Endothelial cell of umbilical vein (primary cell): ENCODE measurements at regions not wholly inside any gene's neighbourhood (a gene's known extent, or its start where the extent isn't known, plus 50 kb on each side); places are given as distances from the start of the nearest gene placed in this dataset.

Experiments
- BruUV-seq: library from RNA; stranded (reverse); fragments of 400-500 nt; replicated peaks from 2 replicates; lab custom pipeline; 2021; lab: Mats Ljungman, UMichigan
- CTCF ChIA-PET: fragments of 300-600, 350-600 bp; sonication (Branson Sonifier 250); formaldehyde crosslinking; loops from one replicate; lab custom pipeline; 2021; ENCODE audit warnings: antibody characterized with exemption, inconsistent platforms; lab: Charles Lee
- POLR2A ChIA-PET: fragments of 300-600, 350-600 bp; sonication (Branson Sonifier 250); formaldehyde crosslinking; loops from one replicate; lab custom pipeline; 2021; ENCODE audit warnings: antibody characterized with exemption, inconsistent platforms; lab: Charles Lee
- DNase-seq: peaks from one replicate; pipeline ENCODE4 v3.0.0-alpha.2; 2011; ENCODE audit warnings: low read depth, low spot score
- FAIRE-seq: peaks from 2 replicates; lab custom pipeline; 2011; peaks lifted over from hg19 to GRCh38; lab: Jason Lieb, UNC
- H2AFZ ChIP-seq: 2 replicates; pipeline ENCODE4 v1.6.0; 2012; ENCODE audit warnings: low read depth, low read length, control low read depth, inconsistent platforms
- H3K27ac ChIP-seq: 2 replicates; pipeline ENCODE4 v1.5.1; 2011; ENCODE audit warnings: low read depth, mild to moderate bottlenecking, control low read depth, low read length, moderate library complexity; ENCODE audit not compliant: insufficient read depth
- H3K27me3 ChIP-seq, 2 experiments: 2 replicates each; pipeline versions ENCODE4 v1.6.0 to v1.6.1; 2011; ENCODE audit warnings: low read length in 2 of 2, mixed read lengths in 1 of 2; ENCODE audit not compliant: control insufficient read depth in 2 of 2, insufficient read depth in 2 of 2
- H3K36me3 ChIP-seq, 2 experiments: 2 replicates in 1 of 2; 3 replicates in 1 of 2; pipeline ENCODE4 v1.5.1; 2011; ENCODE audit warnings: low read length in 2 of 2, mild to moderate bottlenecking in 1 of 2, moderate library complexity in 1 of 2; ENCODE audit not compliant: control insufficient read depth in 2 of 2, insufficient read depth in 2 of 2; ENCODE audit errors: extremely low read depth in 1 of 2
- H3K4me1 ChIP-seq: 3 replicates; pipeline ENCODE4 v1.5.1; 2011; ENCODE audit warnings: mild to moderate bottlenecking, low read length; ENCODE audit not compliant: control insufficient read depth, insufficient read depth; ENCODE audit errors: extremely low read depth
- H3K4me2 ChIP-seq: 2 replicates; pipeline ENCODE4 v1.6.1; 2011; ENCODE audit warnings: low read length, control low read depth, mixed read lengths; ENCODE audit not compliant: insufficient read depth
- H3K4me3 ChIP-seq, 3 experiments: fragments of 200-600 bp in 1 of 3; sonication (generic), shearing (Covaris generic) in 1 of 3; replicated peaks in 1 of 3; 2 replicates each; pipeline ENCODE4 v1.5.1; 2011 to 2016; ENCODE audit warnings: control low read depth in 3 of 3, low read length in 3 of 3, mild to moderate bottlenecking in 2 of 3, inconsistent platforms in 1 of 3, low read depth in 1 of 3, moderate library complexity in 1 of 3; ENCODE audit not compliant: insufficient read depth in 1 of 3
- H3K79me2 ChIP-seq: 2 replicates; pipeline ENCODE4 v1.6.0; 2012; ENCODE audit warnings: low read length, inconsistent platforms; ENCODE audit not compliant: control insufficient read depth, insufficient read depth
- H3K9ac ChIP-seq: replicated peaks from 2 replicates; pipeline ENCODE3; 2011; ENCODE audit warnings: low read length, control low read depth; ENCODE audit not compliant: insufficient read depth; ENCODE audit errors: extremely low read depth
- H3K9me1 ChIP-seq: replicated peaks from 3 replicates; pipeline ENCODE4 v1.6.0; 2011; ENCODE audit warnings: mild to moderate bottlenecking, low read length; ENCODE audit not compliant: control insufficient read depth, insufficient read depth; ENCODE audit errors: extremely low read depth
- H3K9me3 ChIP-seq: replicated peaks from 2 replicates; pipeline ENCODE4 v1.5.1; 2012; ENCODE audit warnings: low read length, inconsistent platforms; ENCODE audit not compliant: control insufficient read depth, insufficient read depth
- H4K20me1 ChIP-seq: replicated peaks from 2 replicates; pipeline ENCODE3; 2011; ENCODE audit warnings: mild to moderate bottlenecking, low read length; ENCODE audit not compliant: control insufficient read depth, insufficient read depth; ENCODE audit errors: extremely low read depth
- EZH2 ChIP-seq: IDR thresholded peaks from 2 replicates; pipeline ENCODE4 v1.6.1; 2012; ENCODE audit warnings: borderline replicate concordance, low read depth, mild to moderate bottlenecking, moderate library complexity, low read length, inconsistent platforms; ENCODE audit not compliant: severe bottlenecking
- FOS ChIP-seq: IDR thresholded peaks from 2 replicates; pipeline ENCODE4 v1.6.1; 2011; ENCODE audit warnings: mild to moderate bottlenecking, low read length, moderate library complexity, borderline replicate concordance; ENCODE audit not compliant: insufficient read depth
- GATA2 ChIP-seq: IDR thresholded peaks from 2 replicates; pipeline ENCODE4 v1.7.0; 2011; ENCODE audit warnings: low read depth, mild to moderate bottlenecking, moderate library complexity, mixed read lengths, low read length; ENCODE audit not compliant: insufficient read length, insufficient read depth
- JUN ChIP-seq: IDR thresholded peaks from 2 replicates; pipeline ENCODE4 v1.6.1; 2011; ENCODE audit warnings: borderline replicate concordance, low read depth; ENCODE audit not compliant: insufficient read length, insufficient read depth
- MYC ChIP-seq: IDR thresholded peaks from one replicate; pipeline ENCODE4 v1.6.1; 2011; ENCODE audit warnings: mild to moderate bottlenecking, low read depth, low read length
- POLR2A ChIP-seq: IDR thresholded peaks from 2 replicates; pipeline ENCODE4 v1.6.1; 2012; ENCODE audit warnings: low read depth, mild to moderate bottlenecking, control low read depth, low read length
- POLR2AphosphoS5 ChIP-seq: IDR thresholded peaks from 2 replicates; pipeline ENCODE4 v1.6.1; 2012; ENCODE audit warnings: low read depth, mild to moderate bottlenecking, control low read depth, low read length, moderate library complexity; ENCODE audit not compliant: insufficient read depth
- dilution Hi-C: fragments of 300-500 bp; cut with MboI; formaldehyde crosslinking; loops from one replicate; pipeline ENCODE4 v1.15.0; 2019; ENCODE audit warnings: low sequenced_read_pairs; ENCODE audit not compliant: extremely low pct_ligation_motif_present
- intact Hi-C: fragments of 100-400 bp; cut with micrococcal nuclease; formaldehyde crosslinking; loops from one replicate; pipeline ENCODE4 v1.10.0; 2022
- TF ChIP-seq, protein P1 (sequence below), 2 donors: IDR thresholded peaks; 1 replicate in 1 of 2; 2 replicates in 1 of 2; pipeline ENCODE4 v1.5.1; 2011; ENCODE audit warnings: low read length in 2 of 2, mild to moderate bottlenecking in 2 of 2, moderate library complexity in 2 of 2, control low read depth in 1 of 2, inconsistent platforms in 1 of 2, low read depth in 1 of 2; ENCODE audit not compliant: insufficient read depth in 1 of 2; ENCODE audit errors: extremely low read depth in 1 of 2
- TF ChIP-seq, protein P2 (sequence below): IDR thresholded peaks from 2 replicates; pipeline ENCODE4 v1.6.1; 2011; ENCODE audit not compliant: insufficient read depth, insufficient read length

DNA sequence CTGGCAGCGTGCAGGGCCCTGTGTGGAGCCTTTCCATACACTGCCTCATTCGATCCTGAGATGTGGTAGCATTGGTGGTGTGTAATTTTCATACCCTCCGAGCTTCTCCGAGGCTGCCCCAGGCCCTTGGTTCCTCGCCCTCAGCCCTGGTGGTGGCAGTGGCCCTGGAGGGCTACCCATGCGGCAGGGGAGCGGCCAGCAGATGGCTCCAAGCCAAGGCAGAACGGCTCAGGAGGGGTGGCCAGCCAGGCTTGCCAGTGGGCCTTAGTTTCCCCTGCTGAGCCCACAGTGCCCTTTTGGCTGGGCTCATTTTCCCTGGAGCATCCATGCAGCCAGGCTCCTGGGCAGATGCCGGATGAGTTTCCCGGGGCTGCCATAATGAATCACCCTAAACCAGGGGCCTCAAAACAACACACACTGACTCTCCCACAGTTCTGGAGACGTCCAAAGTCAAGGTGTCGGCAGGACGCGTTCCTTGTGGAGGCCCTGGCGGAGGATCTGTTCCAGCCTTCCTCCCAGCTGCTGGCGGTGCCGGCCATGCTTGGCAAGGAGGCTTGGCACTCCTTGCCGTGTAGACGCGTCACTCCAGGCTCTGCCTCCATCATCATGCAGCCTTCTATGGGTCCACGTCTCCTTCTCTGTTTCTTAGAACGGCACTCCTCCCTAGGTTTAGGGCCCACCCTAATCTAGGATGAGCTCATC, 158.8 kb upstream of the GSE1 start:
- H3K79me2 ChIP-seq, result no peaks in the 10 kb centered on the region
- FAIRE-seq, result no peak
- H3K36me3 ChIP-seq, result no peaks in the 10 kb centered on the region
- no peaks in the 10 kb centered on the region for H4K20me1 ChIP-seq
- DNase-seq, result no peak
- dilution Hi-C loops, result no loop called here
- no peaks in the 10 kb centered on the region for H3K9me1 ChIP-seq
- no peaks in the 10 kb centered on the region for H3K27me3 ChIP-seq
- no peak overlapping the region for H2AFZ ChIP-seq
- H3K9ac ChIP-seq, result no peak overlapping the region
- POLR2A ChIA-PET, result no interaction called here
- no peak overlapping the region for H3K4me3 ChIP-seq
- H3K27ac ChIP-seq, result no peak overlapping the region
- no peaks in the 10 kb centered on the region for H3K4me1 ChIP-seq
- intact Hi-C loops, result no loop called here
- no peak overlapping the region for H3K4me2 ChIP-seq
- TF ChIP-seq EZH2, result no peak
- no peak for TF ChIP-seq JUN
- TF ChIP-seq, protein P1, sequence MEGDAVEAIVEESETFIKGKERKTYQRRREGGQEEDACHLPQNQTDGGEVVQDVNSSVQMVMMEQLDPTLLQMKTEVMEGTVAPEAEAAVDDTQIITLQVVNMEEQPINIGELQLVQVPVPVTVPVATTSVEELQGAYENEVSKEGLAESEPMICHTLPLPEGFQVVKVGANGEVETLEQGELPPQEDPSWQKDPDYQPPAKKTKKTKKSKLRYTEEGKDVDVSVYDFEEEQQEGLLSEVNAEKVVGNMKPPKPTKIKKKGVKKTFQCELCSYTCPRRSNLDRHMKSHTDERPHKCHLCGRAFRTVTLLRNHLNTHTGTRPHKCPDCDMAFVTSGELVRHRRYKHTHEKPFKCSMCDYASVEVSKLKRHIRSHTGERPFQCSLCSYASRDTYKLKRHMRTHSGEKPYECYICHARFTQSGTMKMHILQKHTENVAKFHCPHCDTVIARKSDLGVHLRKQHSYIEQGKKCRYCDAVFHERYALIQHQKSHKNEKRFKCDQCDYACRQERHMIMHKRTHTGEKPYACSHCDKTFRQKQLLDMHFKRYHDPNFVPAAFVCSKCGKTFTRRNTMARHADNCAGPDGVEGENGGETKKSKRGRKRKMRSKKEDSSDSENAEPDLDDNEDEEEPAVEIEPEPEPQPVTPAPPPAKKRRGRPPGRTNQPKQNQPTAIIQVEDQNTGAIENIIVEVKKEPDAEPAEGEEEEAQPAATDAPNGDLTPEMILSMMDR (IDR thresholded peaks at IDR 0.05; ENCODE audit: extremely low read depth in 1 of 2, insufficient read depth in 1 of 2, low read depth in 1 of 2, low read length in 2 of 2), result no peak
- no peak for TF ChIP-seq FOS
- TF ChIP-seq MYC, result no peak
- TF ChIP-seq POLR2A, result no peak
- no peak for TF ChIP-seq POLR2AphosphoS5
- TF ChIP-seq, protein P2, sequence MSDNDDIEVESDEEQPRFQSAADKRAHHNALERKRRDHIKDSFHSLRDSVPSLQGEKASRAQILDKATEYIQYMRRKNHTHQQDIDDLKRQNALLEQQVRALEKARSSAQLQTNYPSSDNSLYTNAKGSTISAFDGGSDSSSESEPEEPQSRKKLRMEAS, result no peak
- TF ChIP-seq GATA2, result no peak
- CTCF ChIA-PET, result no interaction called here
- no TSS peak for BruUV-seq
- H3K9me3 ChIP-seq, result no peaks in the 10 kb centered on the region
